ENCODE measurements at regions not wholly inside any gene's neighbourhood (a gene's known extent, or its start where the extent isn't known, plus 50 kb on each side); places are given as distances from the start of the nearest gene placed in this dataset.

DNA sequence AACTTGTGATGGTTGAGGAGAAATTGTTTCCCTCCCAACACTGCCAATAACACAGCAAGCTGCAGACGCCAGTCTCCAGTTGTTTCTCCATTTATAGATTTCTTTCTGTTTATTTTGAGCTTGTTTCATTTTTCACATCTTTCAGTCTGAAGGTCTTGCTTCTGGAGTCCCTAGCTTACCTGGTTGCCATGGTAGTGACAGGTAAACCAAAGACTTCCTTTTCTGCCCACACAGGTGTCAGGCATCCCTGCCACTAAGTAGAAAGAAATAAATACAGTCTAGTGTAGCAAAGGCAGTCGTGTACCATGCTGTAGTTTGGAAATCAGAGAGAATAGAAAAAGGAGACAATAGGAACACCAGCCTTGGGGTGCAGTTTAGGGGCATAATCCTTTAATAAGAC lies 82.8 kb downstream of the MARCHF4 start:
- Histone ChIP-seq H3K27ac (ENCODE audit: low read length) (no peak overlapping the region), H3K27me3 (ENCODE audit: control insufficient read depth, insufficient read depth, low read length) (no peaks in the 10 kb centered on the region), H3K36me3 (ENCODE audit: control insufficient read depth, insufficient read depth, low read length) (no peaks in the 10 kb centered on the region), H3K4me1 (ENCODE audit: control insufficient read depth, insufficient read depth, low read length) (peaks cover 2% of the 10 kb centered on the region; the same call in 1 of the 2 replicates), H3K4me3 (ENCODE audit: low read length) (no peak overlapping the region), H3K9me3 (ENCODE audit: control insufficient read depth, insufficient read depth, low read length) (no peaks in the 10 kb centered on the region)
- no CpG with 5 or more reads among the region's 2 CpGs for WGBS (ENCODE audit: insufficient coverage, insufficient read length)
- DNase-seq (ENCODE audit: low read depth, low spot score), result no peak

DNA sequence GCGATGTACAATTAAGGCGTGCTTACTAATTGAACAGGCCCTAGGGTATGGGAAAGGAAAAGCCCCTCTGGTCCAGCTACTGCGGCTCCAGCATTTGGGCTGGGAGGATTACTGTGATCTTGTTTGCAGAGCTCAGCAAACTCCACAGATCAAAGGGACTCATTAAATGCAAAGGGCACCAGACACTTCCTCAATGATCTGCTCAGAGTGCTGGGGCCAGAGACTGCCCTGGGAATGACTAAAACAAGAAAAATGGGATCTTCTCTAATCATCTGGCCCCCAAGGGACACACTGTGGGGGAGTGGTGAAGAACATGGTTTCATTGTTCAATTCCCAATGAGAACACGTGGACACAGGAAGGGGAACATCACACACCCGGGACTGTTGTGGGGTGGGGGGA lies 85.0 kb downstream of the MARCHF4 start:
- no peak for DNase-seq (ENCODE audit: low read depth, low spot score)
- Histone ChIP-seq H3K36me3 (ENCODE audit: control insufficient read depth, insufficient read depth, low read length) (no peaks in the 10 kb centered on the region), H3K27me3 (ENCODE audit: control insufficient read depth, insufficient read depth, low read length) (no peaks in the 10 kb centered on the region), H3K9me3 (ENCODE audit: control insufficient read depth, insufficient read depth, low read length) (no peaks in the 10 kb centered on the region), H3K4me3 (ENCODE audit: low read length) (no peak overlapping the region), H3K27ac (ENCODE audit: low read length) (no peak overlapping the region), H3K4me1 (ENCODE audit: control insufficient read depth, insufficient read depth, low read length) (peaks cover 4% of the 10 kb centered on the region; the same call in 1 of the 2 replicates)
- WGBS (ENCODE audit: insufficient coverage, insufficient read length), result no CpG with 5 or more reads among the region's 5 CpGs

DNA sequence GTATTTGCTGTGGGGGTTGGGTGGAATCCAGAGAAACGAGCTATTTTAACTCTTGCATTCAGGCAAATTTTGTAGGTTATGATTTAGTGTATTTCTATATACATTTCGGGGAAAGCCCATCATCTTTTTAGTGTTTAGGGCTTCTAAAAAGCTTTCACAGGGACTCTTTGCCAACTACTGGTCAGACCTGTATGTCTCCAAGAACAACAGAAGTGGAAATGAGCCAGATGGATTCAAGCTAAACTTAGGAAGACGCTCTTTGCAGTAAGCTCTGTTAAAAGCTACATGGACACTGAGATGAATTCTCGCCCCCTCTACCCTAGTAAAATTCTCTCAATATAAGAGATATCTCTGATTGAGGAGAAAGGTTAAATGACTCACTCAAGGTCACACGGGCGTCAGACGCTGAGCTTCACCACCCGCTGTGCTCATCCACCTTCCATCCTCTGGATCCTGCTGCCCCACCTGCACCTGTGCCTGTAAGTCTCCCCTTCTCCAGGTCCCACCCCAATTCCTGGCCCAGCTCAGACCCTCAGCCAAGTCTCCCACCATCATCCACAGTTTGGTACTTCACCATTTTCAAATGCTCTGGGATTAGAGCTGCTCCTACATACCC lies 85.6 kb downstream of the MARCHF4 start:
- Histone ChIP-seq H3K4me1 (ENCODE audit: control insufficient read depth, insufficient read depth, low read length) (peaks cover 7% of the 10 kb centered on the region; the same call in 1 of the 2 replicates), H3K36me3 (ENCODE audit: control insufficient read depth, insufficient read depth, low read length) (no peaks in the 10 kb centered on the region), H3K27ac (ENCODE audit: low read length) (no peak overlapping the region), H3K27me3 (ENCODE audit: control insufficient read depth, insufficient read depth, low read length) (no peaks in the 10 kb centered on the region), H3K4me3 (ENCODE audit: low read length) (no peak overlapping the region), H3K9me3 (ENCODE audit: control insufficient read depth, insufficient read depth, low read length) (no peaks in the 10 kb centered on the region)
- WGBS (ENCODE audit: insufficient coverage, insufficient read length), result no CpG with 5 or more reads among the region's 8 CpGs
- DNase-seq (ENCODE audit: low read depth, low spot score), result no peak

DNA sequence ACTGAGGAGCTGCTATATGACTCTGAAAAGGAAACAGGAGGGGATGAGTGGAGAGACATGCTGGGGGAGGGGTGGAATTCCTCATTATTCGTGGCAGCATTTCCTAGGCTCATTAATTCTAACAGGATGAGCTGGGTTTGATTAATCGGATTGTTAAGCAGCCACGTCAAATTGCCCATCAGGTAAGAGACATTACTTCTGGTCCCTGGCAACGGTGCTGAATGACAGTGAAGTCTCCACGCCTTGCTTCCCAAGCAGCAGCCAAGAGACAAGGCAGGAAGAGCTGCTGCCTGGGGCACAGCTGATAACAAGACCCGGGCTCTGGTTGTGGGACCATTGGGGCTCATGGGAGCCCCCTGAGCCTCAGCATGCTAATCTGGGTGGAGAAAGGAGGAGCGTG lies 86.6 kb downstream of the MARCHF4 start:
- DNase-seq (ENCODE audit: low read depth, low spot score), result no peak
- no CpG with 5 or more reads among the region's 7 CpGs for WGBS (ENCODE audit: insufficient coverage, insufficient read length)
- Histone ChIP-seq H3K4me1 (ENCODE audit: control insufficient read depth, insufficient read depth, low read length) (peaks cover 9% of the 10 kb centered on the region; the same call in 1 of the 2 replicates), H3K27me3 (ENCODE audit: control insufficient read depth, insufficient read depth, low read length) (no peaks in the 10 kb centered on the region), H3K4me3 (ENCODE audit: low read length) (no peak overlapping the region), H3K27ac (ENCODE audit: low read length) (no peak overlapping the region), H3K36me3 (ENCODE audit: control insufficient read depth, insufficient read depth, low read length) (no peaks in the 10 kb centered on the region), H3K9me3 (ENCODE audit: control insufficient read depth, insufficient read depth, low read length) (no peaks in the 10 kb centered on the region)

DNA sequence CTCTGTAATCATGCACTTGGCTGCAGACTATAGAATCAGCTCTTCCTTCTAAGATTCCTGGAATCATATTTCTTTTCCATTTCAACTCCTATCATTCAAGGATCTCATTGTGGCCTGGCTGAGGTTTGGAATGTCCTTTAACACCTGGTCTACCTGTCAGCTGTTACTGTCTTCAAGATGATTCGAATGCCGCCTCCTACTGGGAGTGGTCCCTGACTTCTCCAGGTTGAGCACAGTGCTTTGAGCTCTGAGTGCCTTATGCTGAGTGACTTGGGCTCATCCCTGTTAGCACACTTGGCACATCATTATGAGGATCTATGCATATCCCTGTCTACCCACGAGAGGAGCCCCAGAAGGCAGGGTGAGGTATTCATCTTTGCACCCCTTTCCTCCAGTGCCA lies 87.6 kb downstream of the MARCHF4 start:
- Histone ChIP-seq H3K4me3 (ENCODE audit: low read length) (no peak overlapping the region), H3K4me1 (ENCODE audit: control insufficient read depth, insufficient read depth, low read length) (peaks cover 9% of the 10 kb centered on the region; the same call in 1 of the 2 replicates), H3K27me3 (ENCODE audit: control insufficient read depth, insufficient read depth, low read length) (no peaks in the 10 kb centered on the region), H3K36me3 (ENCODE audit: control insufficient read depth, insufficient read depth, low read length) (no peaks in the 10 kb centered on the region), H3K27ac (ENCODE audit: low read length) (no peak overlapping the region), H3K9me3 (ENCODE audit: control insufficient read depth, insufficient read depth, low read length) (no peaks in the 10 kb centered on the region)
- no CpG with 5 or more reads among the region's 3 CpGs for WGBS (ENCODE audit: insufficient coverage, insufficient read length)
- DNase-seq (ENCODE audit: low read depth, low spot score), result no peak

DNA sequence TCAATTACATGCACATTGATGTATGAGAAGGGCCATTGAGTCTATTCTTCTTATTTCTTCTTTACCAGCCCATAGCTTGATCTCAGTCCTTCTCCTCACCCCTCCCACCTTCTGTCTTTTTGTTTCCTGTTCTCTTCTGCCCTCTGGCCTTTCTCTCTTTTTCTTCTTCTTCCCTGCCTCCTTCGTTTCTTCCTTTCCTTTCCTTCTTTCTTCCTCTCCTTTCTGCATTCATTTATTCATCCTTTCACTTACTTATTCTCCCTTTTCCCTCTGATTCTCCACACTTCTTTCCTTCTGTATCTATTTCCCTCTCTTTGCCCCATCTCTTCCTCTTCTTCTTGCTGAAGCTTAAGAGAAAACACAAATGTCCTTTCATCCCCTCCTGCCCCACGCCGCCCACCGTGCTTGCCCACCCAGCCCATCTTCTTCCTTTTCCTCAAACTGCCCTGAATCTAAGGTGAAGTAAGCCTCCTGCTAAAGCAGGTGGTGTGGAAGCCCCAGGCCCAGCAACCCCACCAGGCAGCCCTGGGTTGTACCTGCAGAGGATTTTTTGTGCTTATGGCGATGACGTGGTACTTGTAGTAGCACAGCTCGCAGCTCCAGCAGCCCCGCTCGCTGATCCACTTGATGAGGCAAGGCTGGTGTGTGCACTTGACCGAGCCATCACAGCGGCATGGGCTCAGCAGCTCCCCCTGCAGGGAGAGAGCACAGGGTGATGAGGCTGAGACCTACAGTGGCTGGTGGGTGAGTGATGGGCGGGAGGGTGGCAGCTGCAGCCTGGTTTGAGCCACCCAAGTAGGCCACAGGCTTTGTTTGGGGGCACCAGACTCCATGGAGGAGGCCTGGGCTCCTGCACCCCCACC lies 89.0 kb downstream of the MARCHF4 start:
- no peaks in the 10 kb centered on the region for H3K27me3 ChIP-seq (ENCODE audit: control insufficient read depth, insufficient read depth, low read length)
- H3K27ac ChIP-seq (ENCODE audit: low read length), result no peak overlapping the region
- WGBS (ENCODE audit: insufficient coverage, insufficient read length), result no CpG with 5 or more reads among the region's 12 CpGs
- H3K36me3 ChIP-seq (ENCODE audit: control insufficient read depth, insufficient read depth, low read length), result no peaks in the 10 kb centered on the region
- H3K9me3 ChIP-seq (ENCODE audit: control insufficient read depth, insufficient read depth, low read length), result no peaks in the 10 kb centered on the region
- H3K4me3 ChIP-seq (ENCODE audit: low read length), result no peak overlapping the region
- peak; percentile 81 for DNase-seq (ENCODE audit: low read depth, low spot score)
- peaks cover 9% of the 10 kb centered on the region; the same call in 1 of the 2 replicates for H3K4me1 ChIP-seq (ENCODE audit: control insufficient read depth, insufficient read depth, low read length)

DNA sequence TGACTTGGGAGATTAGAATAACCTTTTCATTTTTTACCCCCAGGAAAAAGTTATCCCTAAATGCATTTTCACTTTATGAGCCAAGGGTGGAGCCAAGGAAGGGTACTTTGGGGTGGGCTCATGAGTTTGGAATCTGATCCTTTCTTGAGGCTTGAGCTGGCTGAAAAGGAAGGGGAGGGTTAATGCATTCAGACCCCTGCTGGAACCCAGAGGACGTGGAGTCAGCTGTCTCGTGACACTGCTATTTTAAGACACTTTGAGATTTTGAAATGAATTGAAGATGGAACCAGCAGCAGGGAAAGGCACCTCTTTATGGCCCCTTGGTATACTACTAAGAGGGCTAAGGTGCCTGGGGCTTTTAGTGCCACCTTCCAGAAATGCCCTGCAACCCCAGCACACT lies 90.4 kb downstream of the MARCHF4 start:
- Histone ChIP-seq H3K27ac (ENCODE audit: low read length) (no peak overlapping the region), H3K4me1 (ENCODE audit: control insufficient read depth, insufficient read depth, low read length) (peaks cover 9% of the 10 kb centered on the region; the same call in 1 of the 2 replicates), H3K4me3 (ENCODE audit: low read length) (no peak overlapping the region), H3K27me3 (ENCODE audit: control insufficient read depth, insufficient read depth, low read length) (no peaks in the 10 kb centered on the region), H3K9me3 (ENCODE audit: control insufficient read depth, insufficient read depth, low read length) (no peaks in the 10 kb centered on the region), H3K36me3 (ENCODE audit: control insufficient read depth, insufficient read depth, low read length) (no peaks in the 10 kb centered on the region)
- DNase-seq (ENCODE audit: low read depth, low spot score), result no peak
- WGBS (ENCODE audit: insufficient coverage, insufficient read length), result no CpG with 5 or more reads among the region's 2 CpGs

DNA sequence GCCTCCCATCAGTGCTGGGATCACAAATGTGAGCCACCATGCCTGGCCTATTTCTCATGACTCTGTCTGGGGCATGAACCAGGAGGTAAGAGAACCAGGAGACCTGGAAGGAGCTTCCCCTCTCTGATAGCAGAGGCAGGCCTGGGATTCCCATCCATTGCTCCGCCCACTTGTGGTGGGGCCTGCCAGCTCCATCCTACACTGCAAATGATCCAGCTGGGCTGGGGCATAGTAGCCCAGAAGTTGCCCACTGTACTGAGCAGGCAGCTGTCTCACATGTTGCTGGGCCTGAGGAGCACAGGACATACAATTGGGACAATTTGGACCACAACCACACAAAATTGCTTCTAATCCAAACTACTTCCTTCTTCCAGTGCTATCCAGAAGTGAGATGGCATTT lies 91.0 kb downstream of the MARCHF4 start:
- Histone ChIP-seq H3K27ac (ENCODE audit: low read length) (no peak overlapping the region), H3K9me3 (ENCODE audit: control insufficient read depth, insufficient read depth, low read length) (no peaks in the 10 kb centered on the region), H3K4me3 (ENCODE audit: low read length) (no peak overlapping the region), H3K36me3 (ENCODE audit: control insufficient read depth, insufficient read depth, low read length) (no peaks in the 10 kb centered on the region), H3K27me3 (ENCODE audit: control insufficient read depth, insufficient read depth, low read length) (no peaks in the 10 kb centered on the region), H3K4me1 (ENCODE audit: control insufficient read depth, insufficient read depth, low read length) (peaks cover 9% of the 10 kb centered on the region; the same call in 1 of the 2 replicates)
- WGBS (ENCODE audit: insufficient coverage, insufficient read length), result no CpG with 5 or more reads among the region's 1 CpG
- no peak for DNase-seq (ENCODE audit: low read depth, low spot score)

DNA sequence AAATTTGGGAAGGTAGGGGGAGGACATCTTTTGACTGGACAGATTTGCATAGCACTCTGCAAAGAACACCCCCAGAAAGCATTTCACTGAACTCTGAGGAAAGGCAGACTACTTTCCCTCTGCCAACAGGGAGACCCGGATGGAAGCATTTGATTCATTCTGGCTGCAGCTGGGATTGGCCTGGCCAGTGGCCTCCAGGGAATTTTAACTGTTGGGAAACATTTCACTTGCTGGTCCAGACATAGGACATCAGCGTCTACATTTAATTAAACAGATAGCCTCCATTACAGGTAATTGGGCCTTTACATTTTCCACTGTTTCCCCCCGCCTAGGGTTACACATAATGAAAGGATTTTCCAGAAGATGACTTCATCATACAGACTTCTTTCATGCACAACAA lies 92.8 kb downstream of the MARCHF4 start:
- no peaks in the 10 kb centered on the region for H3K27me3 ChIP-seq (ENCODE audit: control insufficient read depth, insufficient read depth, low read length)
- H3K4me3 ChIP-seq (ENCODE audit: low read length), result no peak overlapping the region
- H3K9me3 ChIP-seq (ENCODE audit: control insufficient read depth, insufficient read depth, low read length), result no peaks in the 10 kb centered on the region
- DNase-seq (ENCODE audit: low read depth, low spot score), result no peak
- no peaks in the 10 kb centered on the region for H3K36me3 ChIP-seq (ENCODE audit: control insufficient read depth, insufficient read depth, low read length)
- no CpG with 5 or more reads among the region's 3 CpGs for WGBS (ENCODE audit: insufficient coverage, insufficient read length)
- H3K27ac ChIP-seq (ENCODE audit: low read length), result no peak overlapping the region
- peaks cover 6% of the 10 kb centered on the region; the same call in 1 of the 2 replicates for H3K4me1 ChIP-seq (ENCODE audit: control insufficient read depth, insufficient read depth, low read length)

DNA sequence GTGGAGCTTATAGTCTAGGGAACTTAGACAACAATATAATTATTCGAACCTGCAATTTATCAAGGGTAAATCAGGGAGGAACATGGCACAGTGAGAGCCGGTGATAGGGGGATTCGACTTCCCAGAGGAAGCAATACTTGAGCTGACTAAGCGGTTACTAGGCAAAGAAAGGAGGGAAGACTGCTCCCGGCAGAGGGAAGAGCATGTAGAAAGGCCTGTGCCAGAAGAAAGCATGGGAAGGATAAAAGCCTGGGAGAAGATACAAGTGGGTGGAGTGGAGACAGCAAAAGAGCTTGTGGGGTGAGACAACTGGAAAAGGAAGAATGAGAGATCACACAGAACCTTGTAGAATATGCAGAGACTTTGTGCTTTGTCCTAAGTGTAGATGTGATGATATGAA lies 93.3 kb downstream of the MARCHF4 start:
- Histone ChIP-seq H3K27me3 (ENCODE audit: control insufficient read depth, insufficient read depth, low read length) (no peaks in the 10 kb centered on the region), H3K4me3 (ENCODE audit: low read length) (no peak overlapping the region), H3K27ac (ENCODE audit: low read length) (no peak overlapping the region), H3K36me3 (ENCODE audit: control insufficient read depth, insufficient read depth, low read length) (no peaks in the 10 kb centered on the region), H3K9me3 (ENCODE audit: control insufficient read depth, insufficient read depth, low read length) (no peaks in the 10 kb centered on the region), H3K4me1 (ENCODE audit: control insufficient read depth, insufficient read depth, low read length) (peaks cover 6% of the 10 kb centered on the region; the same call in 1 of the 2 replicates)
- DNase-seq (ENCODE audit: low read depth, low spot score), result no peak
- no CpG with 5 or more reads among the region's 5 CpGs for WGBS (ENCODE audit: insufficient coverage, insufficient read length)

Measured in iPS DF 6.9 (cell line).